ENCODE measurements at regions not wholly inside any gene's neighbourhood (a gene's known extent, or its start where the extent isn't known, plus 50 kb on each side); places are given as distances from the start of the nearest gene placed in this dataset.

DNA sequence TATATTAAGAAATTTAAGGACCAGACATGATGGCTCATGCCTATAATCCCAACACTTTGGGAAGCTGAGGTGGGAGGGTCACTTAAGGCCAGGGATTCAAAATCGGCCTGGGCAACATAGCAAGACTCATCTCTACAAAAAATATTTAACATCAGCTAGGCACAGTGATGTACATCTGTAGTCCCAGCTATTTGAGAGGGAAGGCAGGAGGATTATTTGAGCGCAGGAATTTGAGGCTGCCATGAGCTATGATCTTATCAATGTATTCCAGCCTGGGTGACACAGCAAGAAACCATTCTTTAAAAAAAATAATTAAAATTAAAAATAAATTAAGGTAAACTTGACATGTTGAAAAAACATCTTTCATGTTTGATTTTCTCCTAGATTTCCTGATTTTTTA, 564.2 kb downstream of the MBD2 start:
- intact Hi-C loops (cut with micrococcal nuclease) = no loop called here

DNA sequence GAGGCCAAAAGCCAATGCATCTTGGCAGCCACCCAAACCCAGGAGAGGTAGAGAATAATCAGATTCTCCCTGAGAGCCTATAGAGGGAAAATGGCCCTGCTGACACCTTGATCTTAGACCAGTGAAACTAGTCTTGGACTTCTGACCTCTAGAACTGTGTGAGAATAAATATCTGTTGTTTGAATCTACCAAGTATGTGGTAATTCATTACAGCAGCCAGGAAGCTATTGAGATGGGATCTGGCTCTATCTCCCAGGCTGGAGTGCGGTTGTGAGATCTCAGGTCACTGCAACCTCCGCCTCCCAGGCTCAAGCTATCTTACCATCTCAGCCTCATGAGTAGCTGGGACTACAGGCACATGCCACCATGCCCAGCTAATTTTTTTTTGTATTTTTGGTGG, 567.2 kb downstream of the MBD2 start:
- intact Hi-C loops (cut with micrococcal nuclease) = no loop called here

DNA sequence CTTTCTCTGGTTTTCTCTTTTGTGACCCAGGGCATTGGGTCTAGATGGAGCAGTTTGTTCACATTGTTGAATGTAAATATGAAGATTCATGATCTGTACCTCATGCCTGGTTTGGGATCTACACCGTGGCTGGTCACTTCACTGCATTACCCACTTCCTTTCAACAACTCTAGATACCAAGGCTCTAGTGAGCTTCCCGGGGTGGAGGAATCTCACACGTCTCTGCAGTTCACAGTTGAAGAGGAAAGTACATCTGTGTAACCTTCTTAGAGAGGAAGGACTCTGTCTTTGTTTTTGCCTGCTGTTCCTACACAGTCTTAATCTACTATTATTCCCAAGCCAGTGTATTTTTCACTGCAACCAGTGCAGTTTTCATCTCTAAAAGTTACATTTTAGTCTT, 574.8 kb downstream of the MBD2 start:
- intact Hi-C loops (cut with micrococcal nuclease) = no loop called here

DNA sequence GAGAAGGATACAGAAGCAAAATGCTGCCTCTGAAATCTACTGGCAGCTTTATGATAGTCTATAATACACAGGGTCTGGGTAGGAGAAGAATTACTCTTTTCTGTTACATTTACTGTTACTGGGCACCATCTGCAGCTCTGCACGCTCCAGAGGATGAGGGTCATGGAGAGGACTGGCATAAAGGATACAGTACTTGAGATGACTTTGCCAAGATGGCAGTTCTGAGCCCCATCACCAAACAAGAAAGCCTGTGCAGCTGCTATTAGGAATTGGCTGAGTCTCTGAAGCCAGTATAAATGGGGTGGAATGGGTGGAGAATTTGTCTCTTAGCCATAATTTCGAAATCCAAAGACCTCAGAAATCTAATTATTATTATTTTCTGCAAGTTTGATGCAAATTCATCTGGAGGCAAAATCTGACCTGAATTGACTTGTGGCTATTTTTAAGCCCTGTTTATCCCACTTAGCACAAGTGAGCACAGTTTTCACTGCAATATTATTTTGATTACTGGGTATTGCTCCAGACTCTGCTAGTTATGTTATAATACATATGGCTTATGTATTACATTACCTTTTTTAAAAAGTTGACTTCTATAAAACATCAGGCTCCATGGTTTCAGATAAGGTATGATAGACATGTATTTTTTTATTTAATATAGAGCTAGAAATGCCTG, 579.5 kb downstream of the MBD2 start:
- intact Hi-C loops (cut with micrococcal nuclease) = no loop called here

DNA sequence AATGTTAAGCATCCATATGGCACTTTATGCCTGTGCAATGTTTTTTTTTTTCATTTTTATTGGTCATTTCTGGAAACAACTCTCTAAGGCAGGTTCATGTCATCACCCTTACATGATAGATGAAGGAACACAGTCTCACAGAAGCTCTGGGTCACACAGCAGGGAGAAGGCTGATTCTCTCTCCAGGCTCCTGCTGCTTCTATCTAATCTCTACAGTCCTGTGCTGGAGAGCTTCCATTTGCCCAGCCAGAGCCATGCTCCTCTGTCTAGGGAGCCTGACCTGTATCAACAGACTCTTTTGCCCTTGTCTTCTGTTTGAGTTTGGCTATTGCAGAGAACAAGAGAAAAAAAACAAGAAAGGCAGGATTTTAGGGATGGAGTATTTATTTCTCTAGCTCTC, 584.8 kb downstream of the MBD2 start:
- intact Hi-C loops (cut with micrococcal nuclease) = no loop called here

DNA sequence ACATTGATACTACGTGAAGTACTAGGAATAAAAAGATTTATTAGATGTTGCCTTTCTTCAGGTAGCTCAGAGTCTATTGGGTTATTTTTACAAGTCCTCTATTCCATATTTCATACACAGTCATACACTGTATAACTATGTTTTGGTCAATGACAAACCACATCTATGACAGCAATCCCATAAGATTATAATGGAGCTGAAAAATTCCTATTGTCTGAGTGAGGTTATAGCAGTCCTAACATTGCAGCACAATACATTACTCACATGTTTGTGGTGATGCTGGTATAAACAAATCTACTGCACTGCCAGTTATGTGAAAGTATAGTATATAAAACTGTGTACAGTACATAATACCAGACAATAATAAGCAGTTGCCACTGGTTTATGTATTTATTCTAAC, 595.1 kb downstream of the MBD2 start:
- intact Hi-C loops (cut with micrococcal nuclease) = no loop called here

DNA sequence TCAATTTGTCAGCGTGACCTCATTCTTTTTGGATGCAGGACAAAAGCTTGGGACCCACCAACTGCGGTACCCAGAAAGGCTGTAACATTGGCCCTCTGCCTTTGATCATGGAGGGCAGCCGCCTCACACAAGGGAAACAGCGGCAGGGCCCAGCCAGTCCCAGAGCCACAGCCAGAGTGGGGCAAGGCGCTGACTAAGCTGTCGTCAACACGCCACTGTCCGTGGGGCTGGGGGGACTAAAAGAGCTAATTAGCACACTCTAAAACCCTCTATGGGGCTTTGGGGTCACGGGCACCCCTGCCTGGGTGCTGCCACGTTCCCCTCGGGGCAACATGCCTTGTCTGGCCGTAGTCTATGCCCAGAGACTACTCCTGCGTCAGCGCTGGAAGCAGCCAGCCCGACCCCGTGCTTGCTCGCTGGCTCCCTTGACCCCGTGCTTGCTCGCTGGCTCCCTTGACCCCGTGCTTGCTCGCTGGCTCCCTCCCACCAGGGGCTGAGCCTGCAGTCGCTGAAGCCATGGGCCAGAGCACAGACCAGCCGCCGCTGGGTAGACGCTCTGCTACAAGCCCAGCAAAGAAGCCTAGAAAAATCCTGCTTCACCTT, 598.4 kb downstream of the MBD2 start:
- intact Hi-C loops (cut with micrococcal nuclease) = no loop called here

DNA sequence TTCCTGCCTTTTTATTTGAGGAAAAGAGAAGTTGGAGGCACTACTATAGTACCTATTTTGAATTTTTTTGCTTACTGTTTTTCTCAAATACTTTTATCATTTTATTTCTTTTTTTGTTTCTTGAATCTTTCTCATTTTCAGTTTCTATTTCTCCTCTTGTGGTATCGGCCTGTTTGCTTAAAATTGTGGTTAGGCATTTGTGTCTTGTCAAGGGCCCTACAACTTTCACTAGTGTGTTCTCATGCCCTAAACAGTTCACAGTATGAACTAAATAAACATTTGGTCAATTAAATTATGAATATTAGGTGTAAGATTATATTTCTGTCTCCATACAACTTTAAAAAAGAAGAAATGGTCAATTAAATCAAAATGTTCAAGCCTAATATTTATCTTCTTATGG, 613.5 kb downstream of the MBD2 start:
- intact Hi-C loops (cut with micrococcal nuclease) = no loop called here

DNA sequence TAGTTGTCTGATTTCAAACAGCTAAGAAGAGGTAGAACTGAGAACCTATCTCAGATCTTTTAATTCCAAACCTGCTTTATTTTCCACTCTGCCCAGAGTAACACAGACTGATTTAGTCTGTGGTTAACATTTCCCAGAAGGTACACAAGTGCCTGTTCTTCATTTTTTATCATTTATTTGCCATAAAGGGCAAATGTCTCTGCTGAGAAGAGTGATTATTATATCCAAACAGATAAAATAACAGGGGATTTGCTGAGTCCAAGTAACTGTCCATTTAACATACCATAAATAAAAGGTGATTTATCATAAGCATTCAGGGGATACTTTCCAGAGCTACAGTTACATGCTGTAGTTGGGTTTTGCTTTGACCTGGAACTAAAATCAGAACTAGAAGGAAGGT, 617.7 kb downstream of the MBD2 start:
- intact Hi-C loops (cut with micrococcal nuclease) = no loop called here

DNA sequence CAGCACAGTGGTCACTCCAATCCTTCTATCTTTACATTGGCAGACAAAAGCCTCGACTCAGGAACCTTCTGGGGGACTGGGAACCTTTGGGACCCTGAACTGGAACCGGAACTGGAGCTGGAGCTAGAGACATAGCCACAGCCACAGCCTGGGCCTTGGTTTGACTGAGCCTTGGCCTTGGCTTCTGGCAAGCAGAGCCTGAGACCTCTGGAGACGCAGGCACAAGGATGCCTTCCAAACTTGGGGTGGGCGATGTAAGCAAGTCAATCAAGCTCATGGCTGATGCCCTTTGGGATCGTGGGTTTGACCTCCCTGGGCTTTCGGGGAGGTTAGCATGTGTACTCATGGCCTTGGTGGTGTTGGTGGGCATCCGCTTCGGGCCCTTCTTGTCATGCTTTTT, 619.3 kb downstream of the MBD2 start:
- intact Hi-C loops (cut with micrococcal nuclease) = no loop called here

DNA sequence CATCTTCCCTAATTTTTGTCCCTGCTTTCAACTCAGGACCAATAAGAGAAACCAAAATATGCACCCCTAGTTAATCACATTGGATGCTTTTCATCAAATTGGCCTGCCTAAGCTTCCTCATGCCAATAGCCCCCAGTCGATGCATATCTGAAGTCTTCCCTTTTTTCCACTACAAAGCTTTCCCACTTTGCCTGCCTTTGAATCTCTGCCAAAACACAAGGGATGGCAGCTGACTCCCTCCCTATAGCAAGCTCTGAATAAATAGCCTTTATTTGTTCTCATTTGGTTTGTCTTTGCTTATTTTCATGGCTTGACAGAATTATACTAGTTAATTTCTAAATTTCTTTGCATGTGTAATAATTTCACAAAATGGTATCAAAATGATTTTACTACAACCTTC, 621.2 kb downstream of the MBD2 start:
- intact Hi-C loops (cut with micrococcal nuclease) = no loop called here

DNA sequence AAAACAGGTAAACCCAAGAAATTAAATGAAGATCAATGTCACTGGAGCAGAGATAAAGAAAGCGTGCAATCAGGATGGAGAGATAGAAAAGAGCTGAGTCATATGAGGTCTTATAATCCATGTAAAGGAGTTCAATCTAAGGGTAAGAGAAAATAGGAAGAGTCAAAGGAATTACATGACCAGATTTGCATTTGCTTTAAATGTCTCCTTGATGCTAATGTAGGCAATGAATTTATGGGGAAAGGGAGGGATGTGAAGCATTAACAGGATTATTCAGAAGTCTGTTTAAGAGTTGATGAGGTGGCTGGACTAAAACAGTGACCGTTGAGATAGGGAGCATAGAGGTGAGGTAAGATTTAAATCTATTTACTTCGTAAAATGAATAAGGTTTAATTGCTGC, 623.1 kb downstream of the MBD2 start:
- intact Hi-C loops (cut with micrococcal nuclease) = no loop called here

DNA sequence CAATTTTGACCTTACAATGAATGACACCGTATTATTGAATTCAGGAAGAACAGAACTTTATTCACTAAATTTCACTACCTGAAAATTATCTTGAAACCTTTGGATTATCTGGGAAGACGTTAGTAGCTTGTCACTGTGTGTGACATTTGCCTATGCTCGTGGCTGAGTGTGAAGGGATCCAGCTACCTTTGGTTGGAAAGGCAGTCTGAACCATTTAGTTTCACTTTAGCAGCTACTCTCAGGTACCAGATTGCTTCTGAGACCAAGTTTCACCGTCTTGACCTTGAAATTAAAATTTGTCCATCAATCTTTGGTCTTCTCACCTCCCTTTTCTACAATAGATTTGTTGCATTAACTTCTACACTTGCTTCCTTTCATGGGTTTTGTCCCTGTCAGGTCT, 637.5 kb downstream of the MBD2 start:
- intact Hi-C loops (cut with micrococcal nuclease) = no loop called here

All from T-helper 1 cell treated with Interleukin-12 subunit alpha and Interleukin-12 subunit beta and Interleukin-4 antibody, amounts not matched to agents 30 ng/mL and 1 ng/mL, for 36 hours (primary cell).